ENCODE measurements at regions not wholly inside any gene's neighbourhood (a gene's known extent, or its start where the extent isn't known, plus 50 kb on each side); places are given as distances from the start of the nearest gene placed in this dataset.
"Not testable (repeated sequence)": the region's sequence is repeated elsewhere in the genome, so short reads cannot be mapped to it uniquely, and the experiment has no call there.

- TF ChIP-seq CTCF, POLR2A (IDR thresholded peaks at IDR 0.05): not testable (repeated sequence)
These were observed 51.3 kb upstream of the GOLGA8Q start for GRCh38 chr15:30500511-30500910.

Data from esophagus squamous epithelium (tissue), 4 donors.